GM21526 (cell line): ENCODE measurements at regions not wholly inside any gene's neighbourhood (a gene's known extent, or its start where the extent isn't known, plus 50 kb on each side); places are given as distances from the start of the nearest gene placed in this dataset.

Source experiments
- ATAC-seq: cut with Tn5 transposase; IDR thresholded peaks from one replicate; pipeline ENCODE4 v1.9.1; 2021; ENCODE audit warnings: moderate library complexity; ENCODE audit not compliant: unreplicated experiment, low FRiP score

DNA sequence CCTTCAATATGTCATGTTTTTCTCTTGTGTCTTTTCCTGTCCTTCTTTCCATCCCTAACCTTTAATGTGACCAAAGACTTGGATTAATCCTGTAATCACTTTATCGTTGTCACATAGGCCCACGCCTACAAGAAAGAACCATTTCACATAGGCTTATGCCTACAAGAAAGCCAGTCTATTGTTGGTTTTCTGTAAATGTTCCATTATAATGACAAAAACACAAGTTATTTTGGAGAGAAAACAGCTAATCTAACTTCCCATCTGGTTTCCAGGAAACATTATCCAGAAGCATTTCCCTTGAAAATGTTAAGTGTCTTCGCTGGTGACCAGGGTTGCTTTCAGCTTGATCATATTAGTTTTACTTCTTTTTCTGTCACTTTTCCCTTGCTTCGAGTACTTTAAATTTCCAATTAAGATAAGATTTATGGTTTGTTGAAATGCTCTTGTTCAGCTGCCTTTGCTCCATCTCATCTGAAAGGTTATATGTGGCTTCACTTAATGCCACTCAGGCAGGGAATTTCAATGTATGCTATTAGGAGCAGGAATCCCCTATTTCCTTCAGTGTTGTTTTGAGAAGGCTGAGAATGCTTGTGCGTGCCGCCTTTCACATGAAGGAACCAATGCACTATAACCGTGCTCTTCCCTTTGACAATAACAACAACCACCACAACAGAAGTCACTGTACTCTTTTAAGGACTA lies 708.2 kb downstream of the EFNB2 start:
- no peak for ATAC-seq

DNA sequence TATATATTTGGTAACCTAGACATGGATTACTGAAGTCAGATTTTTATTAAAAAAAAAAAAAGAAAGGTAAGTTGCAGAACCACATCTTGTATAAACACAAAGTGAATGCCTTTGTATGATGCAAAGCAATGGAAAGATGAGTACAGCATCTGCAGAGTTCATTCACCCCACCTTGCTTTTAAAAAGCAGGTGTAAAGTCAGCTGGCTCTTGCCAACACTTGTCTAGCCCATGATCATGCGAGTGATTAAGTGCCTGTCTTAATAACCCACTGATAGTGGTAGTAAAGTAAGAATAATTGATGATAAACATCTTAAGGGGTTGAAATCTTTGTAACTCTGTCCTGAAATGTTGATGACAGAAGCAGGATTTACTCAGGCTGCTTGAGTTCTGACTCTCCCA lies 710.4 kb downstream of the EFNB2 start:
- ATAC-seq: no peak

DNA sequence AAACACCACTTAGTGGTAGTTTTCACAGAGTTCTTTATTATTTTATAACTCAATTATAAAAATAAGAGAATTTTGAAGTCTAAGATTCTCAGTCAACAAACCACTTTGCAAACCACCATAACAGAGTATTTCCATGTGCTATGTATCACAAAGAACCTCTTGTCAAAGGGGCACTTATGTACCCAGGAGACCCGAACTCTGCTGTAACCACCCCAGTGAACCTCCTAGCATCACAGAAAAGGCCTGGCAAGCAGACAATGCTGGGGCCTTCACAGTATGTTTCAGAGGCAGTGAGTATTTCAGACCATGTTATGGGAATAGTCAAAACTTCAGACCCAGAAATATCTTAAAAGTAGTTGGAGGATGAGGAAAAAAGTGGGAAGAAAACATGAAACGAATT lies 714.1 kb downstream of the EFNB2 start:
- no peak for ATAC-seq

DNA sequence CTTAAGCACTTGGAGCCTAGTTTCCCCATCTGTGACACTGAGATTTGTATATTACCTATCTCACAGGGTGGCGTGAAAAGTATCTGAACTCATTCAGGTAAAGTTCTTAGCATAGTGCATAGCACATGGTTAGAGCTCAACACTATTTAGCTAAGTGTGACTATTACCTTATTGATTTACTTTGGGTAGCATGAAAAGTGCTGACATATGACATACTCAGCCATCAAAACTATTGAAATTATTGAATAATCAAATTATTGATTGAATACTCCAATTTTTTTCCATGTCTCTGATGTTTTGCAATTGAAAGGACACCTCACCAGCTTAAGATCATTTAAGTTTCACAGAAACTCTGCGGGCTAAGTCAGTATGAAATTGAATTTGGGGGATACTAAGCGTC lies 715.0 kb downstream of the EFNB2 start:
- no peak for ATAC-seq

DNA sequence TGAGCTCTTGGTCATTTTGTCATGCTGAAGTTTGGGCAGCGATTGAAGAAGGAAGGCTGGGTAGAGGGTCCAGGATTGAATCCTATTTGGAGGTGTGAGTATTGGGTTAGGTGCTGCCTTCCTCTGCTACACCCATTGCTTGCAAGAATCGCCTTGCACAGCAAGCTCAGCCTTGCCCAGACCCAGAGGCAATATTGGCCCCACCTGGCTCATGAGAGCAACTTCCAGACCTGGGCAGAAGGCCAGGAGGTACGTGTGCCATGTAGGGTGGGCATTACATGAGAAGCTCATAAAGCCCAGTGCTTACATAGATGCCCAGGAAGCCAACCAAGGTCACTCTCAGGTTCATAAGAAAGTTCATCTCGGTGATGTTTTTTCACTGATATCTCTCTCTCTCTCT lies 718.0 kb downstream of the EFNB2 start:
- ATAC-seq: no peak

DNA sequence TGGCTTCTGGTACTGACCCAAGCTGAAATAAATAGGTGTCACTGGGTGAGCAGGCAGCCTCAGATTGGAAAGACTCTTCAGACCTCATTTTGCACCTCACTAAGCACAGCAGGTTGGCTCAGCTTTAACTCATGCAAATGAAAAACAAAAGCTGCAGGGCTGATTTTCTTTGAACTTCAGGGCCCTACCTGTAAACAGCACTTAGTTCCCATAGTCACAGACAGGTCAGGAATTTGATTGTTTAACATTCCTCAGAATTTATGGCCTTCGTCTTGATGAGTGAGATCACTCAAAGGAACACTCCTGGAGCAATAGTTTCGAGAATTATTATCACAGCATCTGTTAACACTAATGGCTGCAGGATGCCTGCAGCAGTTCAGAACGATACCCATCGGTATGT lies 718.5 kb downstream of the EFNB2 start:
- ATAC-seq: no peak

DNA sequence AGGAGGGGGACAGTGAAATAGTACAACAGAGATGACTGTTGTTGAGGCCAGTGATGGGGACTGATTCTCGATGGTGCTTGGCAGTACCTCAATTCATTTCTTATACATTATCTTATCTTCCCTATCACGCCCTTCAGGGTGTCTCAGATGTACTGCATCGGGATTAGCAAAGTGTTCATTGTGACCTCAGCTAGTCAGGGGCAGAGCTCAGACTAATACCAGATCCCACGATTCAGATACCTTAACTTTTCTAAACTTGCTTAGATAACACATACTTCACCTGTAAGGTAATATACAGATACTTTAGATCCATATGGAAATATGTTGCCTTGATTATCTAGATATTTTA lies 720.6 kb downstream of the EFNB2 start:
- no peak for ATAC-seq

DNA sequence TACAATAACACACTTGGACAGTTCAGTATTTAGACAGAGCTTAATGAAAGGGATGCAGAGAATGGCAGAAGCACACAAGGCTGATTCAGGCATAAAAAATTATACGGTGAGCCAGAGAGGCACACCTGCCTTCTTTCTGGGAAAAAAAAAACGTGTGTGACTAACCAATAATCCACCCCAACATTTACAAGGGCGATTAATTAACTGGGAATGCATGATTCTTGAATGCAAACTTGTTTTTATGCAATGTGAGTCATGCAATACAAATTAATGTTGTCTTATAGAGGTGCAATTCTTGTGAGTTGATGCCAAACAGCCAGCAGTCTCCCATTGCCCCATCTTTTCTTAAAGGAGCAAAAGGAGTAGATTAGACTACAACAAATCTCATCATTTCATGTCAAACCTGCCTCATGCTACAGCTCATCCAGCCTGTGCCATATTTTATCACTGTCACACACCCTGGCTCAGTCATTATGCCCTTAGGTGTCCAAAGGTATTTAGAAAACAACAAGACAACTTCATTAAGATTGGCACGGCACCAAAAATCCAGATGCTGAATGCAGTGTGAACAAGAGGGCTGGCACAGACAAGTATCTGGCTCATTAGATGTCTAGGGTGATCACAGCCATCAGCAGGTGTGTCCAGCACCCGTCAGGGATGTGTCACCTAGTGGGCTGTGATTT lies 721.1 kb downstream of the EFNB2 start:
- no peak for ATAC-seq

DNA sequence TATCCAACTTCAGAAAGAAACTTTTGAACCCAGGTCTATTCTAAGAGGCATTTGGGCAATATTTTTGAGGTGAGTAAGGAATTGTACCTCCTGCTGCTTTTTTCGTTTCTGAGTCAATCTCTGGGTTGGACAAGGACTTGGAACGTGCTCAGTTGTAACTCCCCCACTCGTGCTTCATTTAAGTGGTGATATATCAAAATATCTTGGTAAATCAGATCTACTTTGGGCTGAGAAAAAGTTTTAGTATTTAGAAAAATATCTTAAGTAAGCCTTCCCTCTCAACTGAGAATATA lies 728.9 kb downstream of the EFNB2 start:
- ATAC-seq: no peak

DNA sequence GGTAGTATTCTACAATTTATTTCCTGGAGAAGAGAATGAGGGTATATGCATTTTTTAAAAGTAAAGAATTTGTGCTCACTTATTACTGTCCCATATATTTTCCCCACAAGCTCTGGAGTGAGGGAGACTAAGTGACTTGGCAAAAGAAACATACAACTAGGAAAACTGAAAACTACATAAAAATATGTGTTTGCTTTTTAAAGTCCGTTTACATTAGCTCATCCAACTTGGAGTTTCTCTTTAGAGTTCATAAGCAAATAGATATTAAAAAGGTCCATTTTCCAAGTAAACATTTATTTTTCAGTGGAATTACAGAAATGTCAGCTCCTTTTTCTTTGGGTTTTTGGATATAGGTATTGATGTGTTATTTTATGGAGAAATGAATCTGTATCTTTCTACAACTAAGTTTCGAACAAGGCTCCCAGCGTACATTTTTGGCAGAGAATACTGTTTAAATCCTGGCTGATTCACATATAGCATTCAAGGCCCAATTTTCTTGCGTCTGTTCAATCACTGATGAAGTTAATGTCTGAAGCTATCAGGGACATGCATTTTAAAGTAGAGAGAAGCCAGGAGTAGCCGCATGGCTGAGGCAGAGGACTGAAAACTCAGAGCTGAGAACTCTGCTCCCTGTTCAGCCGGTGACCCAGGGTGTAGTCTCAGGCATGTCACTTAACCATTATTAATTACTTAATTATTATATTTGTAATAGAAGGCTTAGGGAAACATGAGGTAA lies 729.4 kb downstream of the EFNB2 start:
- ATAC-seq: no peak

DNA sequence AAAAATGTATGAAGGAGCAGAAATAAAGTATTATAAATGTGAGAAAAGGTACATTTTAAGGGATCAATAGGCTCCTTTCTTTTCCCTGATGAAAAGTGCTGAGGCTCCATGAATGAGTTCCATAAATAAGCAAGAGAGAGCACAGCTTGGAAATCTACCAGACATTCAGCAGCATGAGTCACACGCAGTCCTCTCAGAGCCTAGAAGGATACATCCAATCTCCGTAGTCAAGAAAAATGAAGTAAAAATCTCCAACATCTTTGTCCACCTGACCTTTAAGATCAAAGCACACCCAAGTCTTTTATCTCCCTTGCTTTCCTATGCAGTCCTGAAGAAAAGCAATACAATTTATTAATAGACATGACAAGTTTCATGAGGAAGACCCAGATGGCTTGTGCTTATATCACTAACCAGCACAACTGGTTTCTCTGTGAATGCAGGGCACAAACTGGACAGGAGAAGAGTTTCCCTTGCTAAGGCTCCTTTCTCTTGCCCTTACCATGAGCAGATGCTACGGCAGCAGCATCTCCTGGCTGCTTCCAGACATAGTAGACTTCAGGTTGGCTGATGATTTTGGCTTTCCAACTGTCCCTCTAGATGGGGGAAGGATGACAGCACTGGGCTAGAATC lies 730.8 kb downstream of the EFNB2 start:
- no peak for ATAC-seq

DNA sequence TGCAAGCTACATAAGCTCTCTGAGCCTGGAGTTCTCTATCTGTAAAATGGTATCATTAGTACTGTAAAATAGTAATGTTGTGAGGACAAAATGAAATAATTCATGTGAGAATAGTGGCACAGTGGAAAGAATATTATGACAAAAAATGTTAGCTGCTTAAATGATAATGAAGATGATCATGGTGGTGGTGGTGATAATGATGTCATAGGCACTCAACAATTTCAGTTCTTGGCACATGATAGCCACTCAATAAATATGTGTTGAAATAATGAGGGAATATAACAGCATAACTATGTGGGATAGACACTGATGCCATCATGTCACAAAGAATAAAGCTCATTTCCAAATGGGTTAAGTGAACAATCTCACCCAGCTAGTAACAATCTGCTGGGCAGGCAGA lies 736.3 kb downstream of the EFNB2 start:
- ATAC-seq: no peak

DNA sequence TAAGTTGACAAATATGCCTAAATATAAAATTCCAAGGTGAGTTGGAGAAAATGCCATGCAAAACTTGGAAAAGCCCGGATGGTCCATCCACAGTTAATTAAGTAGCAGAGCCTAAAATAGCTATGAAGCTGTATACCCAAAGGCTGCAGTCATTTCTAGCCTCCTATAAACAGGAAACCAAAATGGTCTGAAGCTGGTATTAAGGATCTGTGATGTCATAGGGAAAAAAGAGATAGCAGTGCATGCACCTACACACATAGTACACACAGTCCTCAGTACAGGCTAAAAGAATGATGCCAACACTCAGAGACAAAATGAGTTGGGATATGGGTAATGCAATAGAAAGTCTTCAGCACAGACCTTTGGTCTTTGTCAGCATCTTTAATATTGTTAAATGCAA lies 736.9 kb downstream of the EFNB2 start:
- no peak for ATAC-seq

DNA sequence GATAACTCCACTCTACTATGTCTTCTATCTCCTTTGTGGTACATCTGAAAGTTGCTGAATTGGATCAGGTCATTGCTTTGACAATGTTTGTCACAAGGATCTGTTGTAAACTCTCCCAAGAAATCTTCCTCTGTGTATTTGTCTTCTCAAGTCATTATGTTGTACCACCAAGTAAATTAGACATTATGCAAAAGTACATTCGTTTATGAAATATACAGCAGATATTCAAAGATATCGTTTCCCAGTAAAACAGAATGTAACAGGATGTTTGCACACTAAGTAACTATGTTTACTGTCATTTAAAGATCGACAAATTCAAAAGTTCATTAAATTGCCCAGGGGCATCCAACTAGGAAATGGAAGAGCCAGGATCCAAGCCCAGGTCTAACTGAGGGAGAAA lies 739.4 kb downstream of the EFNB2 start:
- no peak for ATAC-seq

DNA sequence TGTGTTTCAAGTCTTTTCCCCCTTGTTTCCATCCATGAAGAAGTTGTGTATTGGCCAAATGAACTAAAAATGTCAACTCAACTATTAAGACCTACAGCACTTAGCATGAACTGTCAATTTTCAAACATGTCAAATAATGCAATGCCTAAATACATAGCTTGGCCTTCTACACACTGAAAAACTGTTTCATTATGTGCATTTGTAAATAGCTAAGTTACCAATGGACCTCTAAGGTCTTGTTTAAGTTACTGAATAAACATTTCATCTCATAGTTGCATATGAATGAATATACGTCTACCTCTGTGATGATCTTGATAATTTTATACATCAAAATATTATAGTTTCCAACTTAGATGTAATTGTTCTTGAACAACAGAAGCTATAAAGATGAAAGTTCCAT lies 744.5 kb downstream of the EFNB2 start:
- no peak for ATAC-seq

DNA sequence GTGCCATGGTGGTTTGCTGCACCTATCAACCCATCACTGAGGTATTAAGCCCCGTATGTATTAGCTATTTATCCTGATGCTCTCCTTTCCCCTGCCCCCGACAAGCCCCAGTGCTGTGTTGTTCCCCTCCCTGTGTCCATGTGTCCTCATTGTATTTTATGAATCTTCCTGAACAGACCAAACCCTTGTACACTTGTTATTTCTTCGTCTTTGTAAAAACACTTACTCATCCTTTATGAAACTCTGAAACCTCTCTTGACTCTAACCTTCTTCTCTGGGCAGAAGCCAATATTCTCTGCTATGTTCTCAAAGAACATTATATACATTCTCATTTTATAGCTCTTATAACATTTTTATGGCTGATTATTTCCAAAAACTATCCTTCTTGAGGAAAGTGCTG lies 746.9 kb downstream of the EFNB2 start:
- no peak for ATAC-seq

DNA sequence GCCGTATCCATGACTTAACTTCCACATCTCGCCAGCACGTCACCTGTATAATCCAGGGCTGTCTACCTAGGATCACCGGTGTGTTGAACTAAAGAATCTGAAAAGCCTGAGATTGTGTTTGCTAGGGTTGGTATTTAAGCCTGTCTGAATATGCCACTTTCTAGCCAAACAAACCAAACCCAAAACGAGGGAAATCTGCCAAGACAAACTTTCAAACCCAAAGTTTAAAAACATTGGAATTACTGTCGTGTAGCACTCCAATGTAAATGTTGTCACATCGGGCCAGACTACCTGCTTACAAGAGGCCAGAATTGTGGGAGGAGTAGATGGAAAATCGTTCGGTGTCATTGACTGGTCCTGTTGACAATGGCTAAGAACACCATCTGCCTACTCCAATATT lies 747.8 kb downstream of the EFNB2 start:
- no peak for ATAC-seq

DNA sequence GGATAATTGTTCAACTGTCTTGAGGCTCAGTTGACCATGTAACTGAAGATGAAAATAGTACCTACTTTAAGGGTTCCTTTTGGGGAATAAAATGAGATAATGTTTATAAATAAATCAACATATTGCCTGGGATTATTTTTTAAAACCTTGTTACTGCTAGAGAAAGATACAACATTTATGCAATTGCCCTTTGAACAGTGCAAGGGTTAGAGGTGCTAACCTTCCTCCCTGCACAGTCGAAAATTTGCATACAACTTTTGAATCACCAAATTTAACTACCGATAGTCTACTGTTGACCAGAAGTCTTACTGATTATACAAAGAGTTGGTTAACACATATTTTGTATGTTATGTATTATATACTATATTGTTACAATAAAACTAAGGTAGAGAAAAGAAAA lies 750.0 kb downstream of the EFNB2 start:
- no peak for ATAC-seq

DNA sequence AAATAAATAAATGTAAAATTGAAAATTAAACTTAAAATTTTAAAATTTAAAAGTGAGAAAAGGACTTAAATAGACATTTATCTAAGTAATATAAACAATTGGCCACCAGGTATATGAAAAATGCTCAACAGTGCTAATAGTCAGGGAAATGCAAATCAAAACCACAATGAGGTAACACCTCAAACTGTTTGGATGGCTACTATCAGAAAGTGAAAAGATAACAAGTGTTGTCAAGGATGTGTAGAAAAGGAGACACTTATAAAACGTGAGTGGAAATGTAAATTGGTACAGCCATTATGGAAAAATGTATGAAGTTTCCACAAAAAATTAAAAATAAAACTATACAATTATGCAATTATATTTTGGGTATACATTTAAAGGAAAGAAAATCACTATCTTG lies 752.2 kb downstream of the EFNB2 start:
- no peak for ATAC-seq

DNA sequence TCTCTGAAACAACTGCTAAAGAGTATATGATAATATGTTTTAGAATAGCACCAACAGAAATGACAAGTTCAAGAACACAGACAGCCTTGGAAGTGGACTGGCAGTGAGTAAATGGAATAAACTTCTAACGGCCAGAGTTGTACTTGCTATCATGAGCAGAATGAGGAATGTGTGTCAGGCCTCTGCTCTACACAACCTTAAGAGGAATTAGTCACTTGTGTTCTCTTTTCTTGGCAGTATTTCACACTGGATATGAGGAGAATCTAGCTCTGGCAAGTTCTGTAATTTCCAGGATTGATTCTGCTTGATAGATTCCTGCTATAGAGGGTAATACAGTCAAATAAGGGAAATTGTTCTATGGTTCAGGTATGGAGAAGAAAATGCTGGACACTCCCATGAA lies 757.3 kb downstream of the EFNB2 start:
- ATAC-seq: no peak

DNA sequence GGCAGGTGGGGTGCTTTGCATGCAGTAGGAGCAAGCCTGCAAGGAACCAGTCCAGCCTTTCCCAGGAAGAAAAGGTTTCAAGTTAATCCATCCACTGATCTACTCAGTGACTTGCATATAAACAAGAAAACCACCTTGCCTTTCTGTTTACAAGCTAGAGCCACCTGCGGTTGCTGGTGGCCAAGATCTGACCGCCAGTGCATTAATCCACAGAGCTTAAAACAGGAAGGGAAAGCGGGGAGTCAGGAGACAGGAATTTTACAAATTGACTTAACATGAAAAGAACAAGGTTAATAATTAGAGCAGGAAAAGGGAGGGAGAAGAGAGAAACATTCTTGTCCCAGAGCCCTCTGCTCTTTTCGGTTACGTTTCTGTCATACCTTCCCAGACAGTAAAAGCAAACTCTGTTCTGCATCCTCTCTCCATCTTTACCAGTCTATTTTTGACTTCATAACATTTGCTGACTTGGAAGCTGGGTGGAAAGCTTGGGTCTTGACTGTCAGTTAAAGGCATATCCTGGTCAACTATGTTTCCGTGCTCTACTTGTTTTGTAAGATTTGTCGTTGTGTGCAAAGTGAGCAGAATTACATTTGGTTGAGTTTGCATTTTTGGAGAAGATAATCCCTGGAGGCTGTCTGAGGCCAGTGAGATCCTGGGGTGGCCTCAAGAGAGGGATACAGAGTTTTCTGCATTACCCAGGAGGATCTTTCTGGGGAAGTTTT lies 760.6 kb downstream of the EFNB2 start:
- no peak for ATAC-seq
